Sigmoid colon (tissue), 4 donors: ENCODE measurements at regions not wholly inside any gene's neighbourhood (a gene's known extent, or its start where the extent isn't known, plus 50 kb on each side); places are given as distances from the start of the nearest gene placed in this dataset.

ENCODE experiments used
- EP300 ChIP-seq, 4 donors: sonication (generic); formaldehyde crosslinking; IDR thresholded peaks; one replicate each; pipeline ENCODE4 v1.6.1; 2017; ENCODE audit warnings: antibody characterized with exemption in 4 of 4
- POLR2A ChIP-seq, 2 donors: fragments of 450-650 bp; IDR thresholded peaks; one replicate each; pipeline ENCODE4 v1.6.1; 2016; ENCODE audit warnings: antibody characterized with exemption in 2 of 2, mild to moderate bottlenecking in 2 of 2, moderate library complexity in 2 of 2
- TF ChIP-seq, protein P1 (sequence below), 4 experiments: fragments of 450-650 bp in 3 of 4; fragments of 200-600 bp in 1 of 4; IDR thresholded peaks; one replicate each; pipeline ENCODE4 v1.5.1; 2016 to 2019; ENCODE audit warnings: antibody characterized with exemption in 4 of 4, mild to moderate bottlenecking in 3 of 4, moderate library complexity in 2 of 4

DNA sequence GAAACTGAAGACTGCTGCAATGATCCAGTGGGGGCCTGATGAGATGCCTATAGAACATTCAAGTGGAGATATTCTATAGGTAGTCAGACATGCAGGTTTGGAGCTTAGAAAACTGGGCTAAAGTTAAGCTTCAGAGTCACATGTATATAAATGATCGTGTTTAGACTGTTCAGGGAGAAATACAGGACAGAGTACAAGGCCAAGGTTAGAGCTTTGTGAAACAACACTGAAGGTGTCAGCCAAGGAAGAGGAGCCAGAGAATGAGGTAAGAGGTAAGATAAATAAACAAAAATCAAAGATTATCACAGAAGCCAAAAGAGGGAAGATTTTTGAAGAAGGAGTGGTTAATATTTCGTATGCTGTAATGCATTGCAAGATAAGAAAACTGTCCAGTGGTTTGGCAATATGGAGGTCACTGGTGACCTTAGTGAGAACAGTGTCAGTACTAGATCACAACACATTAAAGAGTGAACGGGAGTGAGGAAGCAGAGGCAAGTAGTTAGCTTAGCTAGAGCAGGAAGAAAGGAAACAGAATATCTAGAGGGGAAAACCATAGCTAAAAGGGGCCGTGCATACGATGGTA lies 58.0 kb upstream of the KLHL13 start:
- TF ChIP-seq, protein P1, sequence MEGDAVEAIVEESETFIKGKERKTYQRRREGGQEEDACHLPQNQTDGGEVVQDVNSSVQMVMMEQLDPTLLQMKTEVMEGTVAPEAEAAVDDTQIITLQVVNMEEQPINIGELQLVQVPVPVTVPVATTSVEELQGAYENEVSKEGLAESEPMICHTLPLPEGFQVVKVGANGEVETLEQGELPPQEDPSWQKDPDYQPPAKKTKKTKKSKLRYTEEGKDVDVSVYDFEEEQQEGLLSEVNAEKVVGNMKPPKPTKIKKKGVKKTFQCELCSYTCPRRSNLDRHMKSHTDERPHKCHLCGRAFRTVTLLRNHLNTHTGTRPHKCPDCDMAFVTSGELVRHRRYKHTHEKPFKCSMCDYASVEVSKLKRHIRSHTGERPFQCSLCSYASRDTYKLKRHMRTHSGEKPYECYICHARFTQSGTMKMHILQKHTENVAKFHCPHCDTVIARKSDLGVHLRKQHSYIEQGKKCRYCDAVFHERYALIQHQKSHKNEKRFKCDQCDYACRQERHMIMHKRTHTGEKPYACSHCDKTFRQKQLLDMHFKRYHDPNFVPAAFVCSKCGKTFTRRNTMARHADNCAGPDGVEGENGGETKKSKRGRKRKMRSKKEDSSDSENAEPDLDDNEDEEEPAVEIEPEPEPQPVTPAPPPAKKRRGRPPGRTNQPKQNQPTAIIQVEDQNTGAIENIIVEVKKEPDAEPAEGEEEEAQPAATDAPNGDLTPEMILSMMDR (IDR thresholded peaks at IDR 0.05), result no peak
- no peak for TF ChIP-seq POLR2A (IDR thresholded peaks at IDR 0.05)
- no peak for TF ChIP-seq EP300 (IDR thresholded peaks at IDR 0.05)
